ENCODE measurements at regions not wholly inside any gene's neighbourhood (a gene's known extent, or its start where the extent isn't known, plus 50 kb on each side); places are given as distances from the start of the nearest gene placed in this dataset.

DNA sequence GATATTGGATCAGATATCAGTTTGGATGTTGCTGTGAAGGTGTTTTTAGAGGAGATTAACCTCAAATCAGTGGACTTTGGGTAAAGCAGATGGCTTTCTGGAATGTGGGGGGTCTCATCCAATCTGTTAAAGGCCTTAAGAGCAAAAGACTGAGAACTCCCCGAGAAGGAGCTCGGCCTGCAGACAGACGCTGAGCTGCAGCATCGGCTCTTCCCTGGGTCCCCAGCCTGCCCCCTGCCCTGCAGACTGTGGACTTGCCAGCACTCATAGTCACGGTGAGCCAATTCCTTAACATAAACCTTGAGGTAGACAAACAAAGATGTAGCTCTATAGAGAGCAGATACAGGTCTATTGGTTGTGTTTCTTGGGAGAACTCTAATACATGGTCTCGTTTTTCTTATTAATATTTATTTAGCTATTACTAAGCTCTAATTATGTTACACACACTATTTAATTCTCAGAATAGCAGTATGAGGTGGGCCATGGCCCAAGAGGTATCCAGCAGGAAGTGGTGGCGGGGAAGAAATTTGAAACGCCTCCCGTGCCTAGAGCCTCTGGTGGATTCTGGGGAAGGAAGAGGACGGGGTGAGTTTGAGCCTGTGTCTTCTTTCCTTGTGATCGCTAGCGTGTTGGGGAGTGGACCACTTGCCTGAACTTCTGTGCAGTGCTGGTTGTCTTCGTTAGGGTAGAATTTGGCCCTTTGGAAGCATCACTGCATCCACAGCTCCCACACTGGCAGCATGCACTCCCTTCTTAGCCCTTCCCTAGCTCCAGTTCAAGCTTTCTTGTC is 305.3 kb downstream of the TEX29 start:
- TF ChIP-seq, protein P1, sequence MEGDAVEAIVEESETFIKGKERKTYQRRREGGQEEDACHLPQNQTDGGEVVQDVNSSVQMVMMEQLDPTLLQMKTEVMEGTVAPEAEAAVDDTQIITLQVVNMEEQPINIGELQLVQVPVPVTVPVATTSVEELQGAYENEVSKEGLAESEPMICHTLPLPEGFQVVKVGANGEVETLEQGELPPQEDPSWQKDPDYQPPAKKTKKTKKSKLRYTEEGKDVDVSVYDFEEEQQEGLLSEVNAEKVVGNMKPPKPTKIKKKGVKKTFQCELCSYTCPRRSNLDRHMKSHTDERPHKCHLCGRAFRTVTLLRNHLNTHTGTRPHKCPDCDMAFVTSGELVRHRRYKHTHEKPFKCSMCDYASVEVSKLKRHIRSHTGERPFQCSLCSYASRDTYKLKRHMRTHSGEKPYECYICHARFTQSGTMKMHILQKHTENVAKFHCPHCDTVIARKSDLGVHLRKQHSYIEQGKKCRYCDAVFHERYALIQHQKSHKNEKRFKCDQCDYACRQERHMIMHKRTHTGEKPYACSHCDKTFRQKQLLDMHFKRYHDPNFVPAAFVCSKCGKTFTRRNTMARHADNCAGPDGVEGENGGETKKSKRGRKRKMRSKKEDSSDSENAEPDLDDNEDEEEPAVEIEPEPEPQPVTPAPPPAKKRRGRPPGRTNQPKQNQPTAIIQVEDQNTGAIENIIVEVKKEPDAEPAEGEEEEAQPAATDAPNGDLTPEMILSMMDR (IDR thresholded peaks at IDR 0.05), result no peak
- TF ChIP-seq POLR2A (IDR thresholded peaks at IDR 0.05), result no peak
- TF ChIP-seq EP300 (IDR thresholded peaks at IDR 0.05), result no peak

Data from sigmoid colon (tissue), 4 donors.